H1 (cell line): ENCODE measurements at regions not wholly inside any gene's neighbourhood (a gene's known extent, or its start where the extent isn't known, plus 50 kb on each side); places are given as distances from the start of the nearest gene placed in this dataset.
A peak's percentile ranks its signal among the peaks of the same experiment; 100 is the strongest.

ENCODE experiments used
- CTCF ChIA-PET: fragments of 300-600 bp; sonication (Branson Sonifier 250); formaldehyde crosslinking; loops from one replicate; lab custom pipeline; 2021; ENCODE audit not compliant: partially characterized antibody; lab: Charles Lee
- POLR2A ChIA-PET: fragments of 300-600 bp; sonication (Branson Sonifier 250); formaldehyde crosslinking; loops from one replicate; lab custom pipeline; 2021; ENCODE audit warnings: inconsistent platforms; ENCODE audit not compliant: partially characterized antibody; lab: Charles Lee
- DNase-seq, 2 experiments: peaks; one replicate each; pipeline versions ENCODE4 v3.0.0 to v3.0.0-alpha.2; 2010 to 2022; ENCODE audit warnings: low spot score in 2 of 2, low read depth in 1 of 2, mixed read lengths in 1 of 2
- FAIRE-seq: peaks from 2 replicates; lab custom pipeline; 2011; peaks lifted over from hg19 to GRCh38; lab: Jason Lieb, UNC
- H2AFZ ChIP-seq: 2 replicates; pipeline ENCODE4 v1.8.1; 2012; ENCODE audit warnings: low read length, inconsistent platforms
- H2AK5ac ChIP-seq: 2 replicates; pipeline ENCODE4 v1.6.1; 2013; ENCODE audit warnings: low read depth, low read length
- H2BK120ac ChIP-seq: replicated peaks from 2 replicates; pipeline ENCODE3; 2013; ENCODE audit warnings: low read depth, low read length, inconsistent platforms
- H2BK12ac ChIP-seq: 2 replicates; pipeline ENCODE4 v1.6.1; 2013; ENCODE audit warnings: low read depth, low read length
- H2BK15ac ChIP-seq: 2 replicates; pipeline ENCODE4 v1.6.1; 2013; ENCODE audit warnings: low read length
- H2BK20ac ChIP-seq: 2 replicates; pipeline ENCODE4 v1.6.1; 2013; ENCODE audit warnings: low read length
- H2BK5ac ChIP-seq: 2 replicates; pipeline ENCODE4 v1.6.1; 2013; ENCODE audit warnings: low read depth, low read length
- H3K14ac ChIP-seq: 2 replicates; pipeline ENCODE4 v1.6.1; 2013; ENCODE audit warnings: inconsistent platforms; ENCODE audit not compliant: insufficient read length
- H3K18ac ChIP-seq: 2 replicates; pipeline ENCODE4 v1.6.1; 2013; ENCODE audit warnings: low read length; ENCODE audit errors: extremely low read depth
- H3K23ac ChIP-seq: 2 replicates; pipeline ENCODE4 v1.6.1; 2013; ENCODE audit warnings: inconsistent platforms; ENCODE audit not compliant: insufficient read length
- H3K23me2 ChIP-seq: 2 replicates; pipeline ENCODE4 v1.6.1; 2013; ENCODE audit warnings: low read depth, low read length
- H3K27ac ChIP-seq: 2 replicates; pipeline ENCODE4 v1.6.1; 2011; ENCODE audit warnings: low read depth, low read length, inconsistent platforms
- H3K27me3 ChIP-seq, 4 experiments: replicated peaks in 1 of 4; 1 replicate in 1 of 4; 2 replicates in 3 of 4; pipeline versions ENCODE4 v1.6.1 to v1.8.1; 2011 to 2013; ENCODE audit warnings: low read length in 3 of 4, mild to moderate bottlenecking in 3 of 4, inconsistent platforms in 2 of 4, mixed read lengths in 2 of 4, moderate library complexity in 1 of 4; ENCODE audit not compliant: control insufficient read depth in 3 of 4, insufficient read depth in 3 of 4; ENCODE audit errors: extremely low read depth in 1 of 4
- H3K36me3 ChIP-seq, 4 experiments: 2 replicates each; pipeline versions ENCODE4 v1.6.1 to v1.8.1; 2011 to 2013; ENCODE audit warnings: mild to moderate bottlenecking in 4 of 4, low read length in 3 of 4, moderate library complexity in 2 of 4, control low read depth in 1 of 4, inconsistent platforms in 1 of 4; ENCODE audit not compliant: insufficient read depth in 4 of 4, control insufficient read depth in 2 of 4
- H3K4ac ChIP-seq: replicated peaks from 2 replicates; pipeline ENCODE3; 2013; ENCODE audit warnings: low read length, low read depth, mixed read lengths, inconsistent platforms; ENCODE audit not compliant: insufficient read length
- H3K4me1 ChIP-seq, 4 experiments: replicated peaks in 1 of 4; 1 replicate in 1 of 4; 2 replicates in 3 of 4; pipeline versions ENCODE4 v1.6.1 to v1.8.1; 2011 to 2013; ENCODE audit warnings: low read length in 3 of 4, inconsistent platforms in 2 of 4, mixed read lengths in 1 of 4; ENCODE audit not compliant: insufficient read depth in 4 of 4, control insufficient read depth in 3 of 4
- H3K4me2 ChIP-seq, 2 experiments: 2 replicates each; pipeline versions ENCODE4 v1.6.1 to v1.8.1; 2011 to 2013; ENCODE audit warnings: low read depth in 2 of 2, low read length in 2 of 2, control low read depth in 1 of 2, inconsistent platforms in 1 of 2, mild to moderate bottlenecking in 1 of 2; ENCODE audit not compliant: insufficient read depth in 1 of 2
- H3K4me3 ChIP-seq, 4 experiments: fragments of 200-600, 300-600 bp in 1 of 4; sonication (generic), shearing (Covaris generic), sonication (Bioruptor Twin) in 1 of 4; 2 replicates each; pipeline versions ENCODE4 v1.5.1 to v1.8.1; 2011 to 2016; ENCODE audit warnings: low read length in 4 of 4, low read depth in 3 of 4, control low read depth in 2 of 4, inconsistent platforms in 2 of 4, mild to moderate bottlenecking in 2 of 4, mixed read lengths in 1 of 4, moderate library complexity in 1 of 4; ENCODE audit not compliant: insufficient read depth in 2 of 4; ENCODE audit errors: extremely low read depth in 1 of 4
- H3K56ac ChIP-seq: replicated peaks from 2 replicates; pipeline ENCODE3; 2013; ENCODE audit warnings: low read depth, mild to moderate bottlenecking, mixed read lengths, low read length, inconsistent platforms; ENCODE audit not compliant: insufficient read length
- H3K79me1 ChIP-seq: 2 replicates; pipeline ENCODE4 v1.6.1; 2013; ENCODE audit warnings: low read depth, low read length, control low read depth
- H3K79me2 ChIP-seq, 2 experiments: 2 replicates each; pipeline versions ENCODE4 v1.6.1 to v1.8.1; 2012 to 2013; ENCODE audit warnings: low read length in 2 of 2, mild to moderate bottlenecking in 2 of 2, inconsistent platforms in 1 of 2; ENCODE audit not compliant: insufficient read depth in 2 of 2, control insufficient read depth in 1 of 2
- H3K9ac ChIP-seq, 4 experiments: replicated peaks in 1 of 4; 1 replicate in 1 of 4; 2 replicates in 3 of 4; pipeline versions ENCODE4 v1.6.1 to v1.8.1; 2011 to 2013; ENCODE audit warnings: low read depth in 3 of 4, low read length in 3 of 4, control low read depth in 2 of 4, mild to moderate bottlenecking in 2 of 4, moderate library complexity in 2 of 4, inconsistent platforms in 1 of 4; ENCODE audit errors: extremely low read depth in 1 of 4
- H3K9me3 ChIP-seq, 2 experiments: 2 replicates each; pipeline versions ENCODE4 v1.6.1 to v1.8.1; 2012 to 2013; ENCODE audit warnings: mild to moderate bottlenecking in 2 of 2, moderate library complexity in 2 of 2, control low read depth in 1 of 2, inconsistent platforms in 1 of 2, low read depth in 1 of 2, low read length in 1 of 2, mixed read lengths in 1 of 2; ENCODE audit not compliant: insufficient read depth in 2 of 2
- H4K20me1 ChIP-seq, 2 experiments: replicated peaks in 1 of 2; 2 replicates each; pipeline versions ENCODE3 to v1.8.1; 2011 to 2013; ENCODE audit warnings: inconsistent platforms in 2 of 2, low read length in 2 of 2, mild to moderate bottlenecking in 1 of 2; ENCODE audit not compliant: insufficient read depth in 2 of 2, control insufficient read depth in 1 of 2
- H4K5ac ChIP-seq: 2 replicates; pipeline ENCODE4 v1.6.1; 2013; ENCODE audit warnings: low read length, low read depth, mixed read lengths, inconsistent platforms; ENCODE audit not compliant: insufficient read length
- H4K8ac ChIP-seq: 2 replicates; pipeline ENCODE4 v1.8.0; 2013; ENCODE audit warnings: mild to moderate bottlenecking, moderate library complexity, low read length, inconsistent platforms; ENCODE audit not compliant: insufficient read depth; ENCODE audit errors: extremely low read depth
- H4K91ac ChIP-seq: replicated peaks from 2 replicates; pipeline ENCODE3; 2013; ENCODE audit warnings: low read length, mixed read lengths, inconsistent platforms; ENCODE audit not compliant: insufficient read length
- ATF2 ChIP-seq: IDR thresholded peaks from 2 replicates; pipeline ENCODE4 v1.6.1; 2012; ENCODE audit warnings: low read length, inconsistent platforms
- CEBPB ChIP-seq: IDR thresholded peaks from 2 replicates; pipeline ENCODE4 v1.6.1; 2012; ENCODE audit warnings: low read depth, low read length
- POLR2A ChIP-seq, 2 experiments: IDR thresholded peaks; 1 replicate in 1 of 2; 2 replicates in 1 of 2; pipeline ENCODE4 v1.6.1; 2011; ENCODE audit warnings: low read depth in 2 of 2, low read length in 2 of 2, mild to moderate bottlenecking in 2 of 2; ENCODE audit errors: control extremely low read depth in 1 of 2
- SAP30 ChIP-seq: fragments of 300-600 bp; sonication (generic); IDR thresholded peaks from 2 replicates; pipeline ENCODE4 v1.7.1; 2012; ENCODE audit warnings: low read length, moderate library complexity, mild to moderate bottlenecking, inconsistent platforms; ENCODE audit not compliant: insufficient read depth, insufficient replicate concordance
- SIX5 ChIP-seq: IDR thresholded peaks from 2 replicates; pipeline ENCODE4 v1.6.1; 2011; ENCODE audit warnings: mild to moderate bottlenecking, low read depth, low read length
- WGBS, 2 experiments: shearing (Covaris generic) in 1 of 2; methylation state at CpG; one replicate each; pipeline versions ENCODE4 v1.1.6 to v1.1.7; 2013 to 2015; ENCODE audit warnings: low lambda C conversion rate in 2 of 2, mixed read lengths in 2 of 2, inconsistent platforms in 1 of 2, low coverage in 1 of 2, missing lambda C conversion rate in 1 of 2; ENCODE audit not compliant: insufficient replicate concordance in 2 of 2, insufficient coverage in 1 of 2, insufficient read length in 1 of 2; ENCODE audit errors: extremely low coverage in 1 of 2, missing lambda C conversion rate in 1 of 2; 5-methylcytosine and 5-hydroxymethylcytosine counted together

GRCh38 chr6:27631609-27631916, 158.7 kb upstream of the ZNF184 start:
- H2BK15ac ChIP-seq, result no peak overlapping the region
- no peaks in the 10 kb centered on the region for H3K9me3 ChIP-seq
- H3K79me2 ChIP-seq, result no peaks in the 10 kb centered on the region
- no peaks in the 10 kb centered on the region for H3K79me1 ChIP-seq
- CTCF ChIA-PET, result interaction anchor here (0.9 to 4.6 kb wide), 10 partner anchors 8 to 427 kb away, joined by 3 to 28 read pairs (median 4); no protein-coding TSS in a partner anchor
- no peak overlapping the region for H3K14ac ChIP-seq
- no peak overlapping the region for H2AK5ac ChIP-seq
- H4K8ac ChIP-seq, result no peak overlapping the region
- H2BK20ac ChIP-seq, result no peak overlapping the region
- no peak overlapping the region for H4K91ac ChIP-seq
- no peak overlapping the region for H3K56ac ChIP-seq
- H3K27me3 ChIP-seq, result peaks cover 0 to 3% (median 0%) of the 10 kb centered on the region in 4 experiments; a peak in 1 of 7 replicates
- WGBS, 2 experiments, result 72% methylated on average over 1 of the region's 1 CpG; no CpG with 5 or more reads in 1 of the 2 experiments
- no peak overlapping the region for H3K23ac ChIP-seq
- H2BK12ac ChIP-seq, result no peak overlapping the region
- no peak overlapping the region for H2BK120ac ChIP-seq
- H2AFZ ChIP-seq, result no peak overlapping the region
- no peak overlapping the region for H2BK5ac ChIP-seq
- FAIRE-seq (no peak), DNase-seq (no peak)
- peaks cover 0 to 6% (median 2%) of the 10 kb centered on the region in 4 experiments; a peak in 3 of 7 replicates for H3K4me1 ChIP-seq
- H3K23me2 ChIP-seq, result no peaks in the 10 kb centered on the region; the same call in 1 of the 2 replicates
- no peak overlapping the region for H3K9ac ChIP-seq
- no peaks in the 10 kb centered on the region for H4K20me1 ChIP-seq
- peak overlapping the region; percentile 83 to 97 (median 94); a peak in 4 of 8 replicates for H3K4me3 ChIP-seq
- no peak overlapping the region for H4K5ac ChIP-seq
- H3K27ac ChIP-seq, result no peak overlapping the region
- POLR2A ChIA-PET, result interaction anchor here (1.7 to 1.9 kb wide), 2 partner anchors 15 to 176 kb away, joined by 5 read pairs; a partner anchor contains a TSS
- no peak overlapping the region for H3K18ac ChIP-seq
- H3K36me3 ChIP-seq, result no peaks in the 10 kb centered on the region
- H3K4me2 ChIP-seq, result peak overlapping the region; percentile 71 to 83; a peak in 3 of 4 replicates
- H3K4ac ChIP-seq, result no peak overlapping the region
- TF ChIP-seq CEBPB (no peak), SIX5 (no peak), ATF2 (peak; percentile 4; the same call in 1 of the 2 replicates), POLR2A (IDR thresholded peaks at IDR 0.05; ENCODE audit: control extremely low read depth in 1 of 2, low read depth in 2 of 2, low read length in 2 of 2) (no peak), SAP30 (no peak)
